HepG2 (cell line): ENCODE measurements at regions not wholly inside any gene's neighbourhood (a gene's known extent, or its start where the extent isn't known, plus 50 kb on each side); places are given as distances from the start of the nearest gene placed in this dataset.

Experiments used
- ATAC-seq: fragments of 200-7000 bp; cut with Tn5 transposase; 3 replicates; pipeline ENCODE4 v1.9.1; 2020; ENCODE audit warnings: mild to moderate bottlenecking, moderate library complexity
- BruUV-seq: library from RNA; stranded (reverse); fragments of 400-500 nt; replicated peaks from 2 replicates; lab custom pipeline; 2021; lab: Mats Ljungman, UMichigan
- CTCF ChIA-PET: fragments of 300-600 bp; formaldehyde crosslinking; extraction: SDS; loops from one replicate; lab custom pipeline; 2021; ENCODE audit warnings: low total read pairs, inconsistent platforms, low intra/inter-chr PET ratio; lab: Yijun Ruan, JAX
- POLR2A ChIA-PET: fragments of 350-600 bp; sonication (Branson Sonifier 250); formaldehyde crosslinking; loops from one replicate; lab custom pipeline; 2020; ENCODE audit warnings: antibody characterized with exemption, inconsistent platforms; lab: Yijun Ruan, JAX
- DNase-seq: peaks from one replicate; pipeline ENCODE4 v3.0.0-alpha.2; 2015; ENCODE audit warnings: low spot score
- FAIRE-seq: peaks from 3 replicates; lab custom pipeline; 2011; peaks lifted over from hg19 to GRCh38; lab: Jason Lieb, UNC
- H2AFZ ChIP-seq: one replicate; pipeline ENCODE4 v1.6.1; 2011; ENCODE audit warnings: low read length, inconsistent platforms
- H3K27ac ChIP-seq: fragments of 300-600 bp; 3 replicates; pipeline ENCODE4 v1.8.0; 2011; ENCODE audit warnings: mixed run types, mild to moderate bottlenecking, mixed read lengths, low read length, inconsistent platforms; ENCODE audit not compliant: insufficient read depth; ENCODE audit errors: extremely low read length
- H3K27me3 ChIP-seq, 2 experiments: fragments of 200-600 bp in 1 of 2; 2 replicates in 1 of 2; 3 replicates in 1 of 2; pipeline versions ENCODE4 v1.6.0 to v1.8.0; 2011; ENCODE audit warnings: low read length in 2 of 2, mild to moderate bottlenecking in 2 of 2, moderate library complexity in 2 of 2, inconsistent platforms in 1 of 2; ENCODE audit not compliant: insufficient read depth in 2 of 2, control insufficient read depth in 1 of 2
- H3K36me3 ChIP-seq, 2 experiments: fragments of 200-600 bp in 1 of 2; replicated peaks in 1 of 2; 2 replicates in 1 of 2; 3 replicates in 1 of 2; pipeline versions ENCODE4 v1.5.1 to v1.8.0; 2011; ENCODE audit warnings: low read length in 2 of 2, inconsistent platforms in 1 of 2; ENCODE audit not compliant: insufficient read depth in 2 of 2, control insufficient read depth in 1 of 2
- H3K4me1 ChIP-seq: 2 replicates; pipeline ENCODE4 v1.5.1; 2012; ENCODE audit warnings: low read length, inconsistent platforms; ENCODE audit not compliant: insufficient read depth
- H3K4me2 ChIP-seq: 2 replicates; pipeline ENCODE4 v1.6.0; 2011; ENCODE audit warnings: low read depth, low read length, inconsistent platforms
- H3K4me3 ChIP-seq, 3 experiments: fragments of 200-600 bp in 1 of 3; sonication (generic), shearing (Covaris generic) in 1 of 3; replicated peaks in 1 of 3; 2 replicates each; pipeline ENCODE4 v1.5.1; 2011 to 2016; ENCODE audit warnings: low read length in 3 of 3, inconsistent platforms in 2 of 3, low read depth in 2 of 3, mild to moderate bottlenecking in 2 of 3, control low read depth in 1 of 3, mixed read lengths in 1 of 3; ENCODE audit not compliant: insufficient read depth in 1 of 3
- H3K79me2 ChIP-seq: one replicate; pipeline ENCODE4 v1.6.1; 2011; ENCODE audit warnings: low read length, inconsistent platforms; ENCODE audit not compliant: insufficient read depth
- H3K9ac ChIP-seq: 2 replicates; pipeline ENCODE4 v1.6.0; 2011; ENCODE audit warnings: mild to moderate bottlenecking, low read depth, low read length, inconsistent platforms; ENCODE audit not compliant: insufficient read depth
- H3K9me3 ChIP-seq: 2 replicates; pipeline ENCODE4 v1.5.1; 2012; ENCODE audit warnings: mild to moderate bottlenecking, low read length
- H4K20me1 ChIP-seq: 2 replicates; pipeline ENCODE4 v1.6.0; 2011; ENCODE audit warnings: inconsistent platforms, mild to moderate bottlenecking, low read length, moderate library complexity; ENCODE audit not compliant: insufficient read depth
- DMAP1 ChIP-seq: IDR thresholded peaks from 2 replicates; pipeline ENCODE4 v1.6.1; 2016
- FOSL2 ChIP-seq: sonication (generic); formaldehyde crosslinking; IDR thresholded peaks from 2 replicates; pipeline ENCODE4 v1.4.0; 2020; ENCODE audit warnings: missing genetic modification reagents
- HNRNPL ChIP-seq: fragments of 200-400 bp; formaldehyde crosslinking; IDR thresholded peaks from 2 replicates; pipeline ENCODE4 v1.6.1; 2017; ENCODE audit warnings: mild to moderate bottlenecking, low read depth, low read length
- IRX3 ChIP-seq: sonication (generic); formaldehyde crosslinking; IDR thresholded peaks from 2 replicates; pipeline ENCODE4 v1.8.1; 2023; ENCODE audit warnings: mild to moderate bottlenecking, low read depth, missing genetic modification reagents, borderline replicate concordance
- MAFF ChIP-seq: IDR thresholded peaks from 2 replicates; pipeline ENCODE4 v1.6.1; 2011; ENCODE audit warnings: low read depth, low read length, improper control_type of control experiment
- MYNN ChIP-seq: sonication (generic); formaldehyde crosslinking; IDR thresholded peaks from 2 replicates; pipeline ENCODE4 v1.4.0; 2020; ENCODE audit warnings: mild to moderate bottlenecking, low read depth, missing genetic modification reagents
- POLR2A ChIP-seq, 2 experiments: IDR thresholded peaks; 2 replicates each; pipeline ENCODE4 v1.6.1; 2011; ENCODE audit warnings: low read depth in 2 of 2, low read length in 2 of 2, mild to moderate bottlenecking in 1 of 2, moderate library complexity in 1 of 2; ENCODE audit not compliant: insufficient read depth in 1 of 2
- RFXAP ChIP-seq: sonication (generic); formaldehyde crosslinking; IDR thresholded peaks from 2 replicates; pipeline ENCODE4 v1.4.0; 2020; ENCODE audit warnings: missing genetic modification reagents, borderline replicate concordance
- SMAD3 ChIP-seq: sonication (generic); formaldehyde crosslinking; IDR thresholded peaks from 2 replicates; pipeline ENCODE4 v1.4.0; 2020; ENCODE audit warnings: missing genetic modification reagents
- ZNF274 ChIP-seq: sonication (generic); formaldehyde crosslinking; IDR thresholded peaks from 2 replicates; pipeline ENCODE4 v1.5.1; 2020; ENCODE audit warnings: mild to moderate bottlenecking, missing genetic modification reagents
- ZNF296 ChIP-seq: sonication (generic); formaldehyde crosslinking; conservative IDR thresholded peaks from 2 replicates; pipeline ENCODE4 v1.5.0; 2020; ENCODE audit warnings: mild to moderate bottlenecking, missing genetic modification reagents
- ZNF30 ChIP-seq: sonication (generic); formaldehyde crosslinking; IDR thresholded peaks from 2 replicates; pipeline ENCODE4 v1.5.0; 2020; ENCODE audit warnings: mild to moderate bottlenecking, missing genetic modification reagents
- ZNF670 ChIP-seq: sonication (generic); formaldehyde crosslinking; IDR thresholded peaks from 2 replicates; pipeline ENCODE4 v1.8.0; 2022; ENCODE audit warnings: mild to moderate bottlenecking, missing genetic modification reagents, borderline replicate concordance
- ZNF766 ChIP-seq: sonication (generic); formaldehyde crosslinking; IDR thresholded peaks from 2 replicates; pipeline ENCODE4 v1.5.0; 2020; ENCODE audit warnings: missing genetic modification reagents, borderline replicate concordance
- WGBS: methylation state at CpG from one replicate; pipeline ENCODE4 v1.1.6; 2017; ENCODE audit warnings: low lambda C conversion rate; 5-methylcytosine and 5-hydroxymethylcytosine counted together
- in situ Hi-C: cut with HindIII; loops from 2 replicates; pipeline ENCODE4 v1.10.0; 2017; ENCODE audit warnings: low pct_unique_long_range_greater_than_20kb; ENCODE audit not compliant: extremely low pct_ligation_motif_present
- intact Hi-C: fragments of 100-400 bp; cut with micrococcal nuclease; formaldehyde crosslinking; loops from one replicate; pipeline ENCODE4 v1.10.0; 2022; ENCODE audit not compliant: unreplicated experiment

DNA sequence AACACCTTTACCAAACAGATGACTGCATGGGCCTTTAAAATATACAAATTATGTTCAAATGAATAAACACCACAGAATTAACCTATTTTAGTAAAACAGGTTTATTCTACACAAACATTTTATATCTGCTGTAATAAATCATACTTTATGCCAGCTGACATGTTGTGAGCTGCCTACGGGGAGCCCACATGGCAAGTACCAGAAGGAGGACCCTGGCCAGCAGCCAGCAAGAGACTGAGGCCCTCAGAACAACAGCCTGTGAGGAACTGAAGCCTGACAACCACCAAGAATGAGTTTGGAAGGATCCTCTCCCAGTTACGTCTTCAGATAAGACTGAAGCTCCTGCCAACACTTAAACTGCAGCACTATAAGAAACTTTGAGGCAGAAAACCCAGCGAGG is 377.0 kb downstream of the PDGFC start:
- Histone ChIP-seq H3K4me1 (no peaks in the 10 kb centered on the region), H3K36me3 (no peaks in the 10 kb centered on the region), H4K20me1 (no peaks in the 10 kb centered on the region), H3K79me2 (no peaks in the 10 kb centered on the region), H3K4me2 (no peak overlapping the region), H3K27ac (no peak overlapping the region), H3K9me3 (no peaks in the 10 kb centered on the region), H3K4me3 (no peak overlapping the region), H3K9ac (no peak overlapping the region), H2AFZ (no peak overlapping the region), H3K27me3 (no peaks in the 10 kb centered on the region)
- WGBS: 8% methylated on average over 3 of the region's 3 CpGs
- intact Hi-C loops: no loop called here
- ChIA-PET CTCF (no interaction called here), POLR2A (no interaction called here)
- no TSS peak for BruUV-seq
- FAIRE-seq (no peak), ATAC-seq (no peak), DNase-seq (no peak)
- in situ Hi-C loops: no loop called here
- TF ChIP-seq DMAP1 (CRISPR knock-in tag): no peak
- TF ChIP-seq POLR2A (IDR thresholded peaks at IDR 0.05; ENCODE audit: insufficient read depth in 1 of 2, low read depth in 2 of 2, low read length in 2 of 2): no peak
- TF ChIP-seq ZNF296: no peak
- TF ChIP-seq HNRNPL: no peak
- no peak for TF ChIP-seq SMAD3

DNA sequence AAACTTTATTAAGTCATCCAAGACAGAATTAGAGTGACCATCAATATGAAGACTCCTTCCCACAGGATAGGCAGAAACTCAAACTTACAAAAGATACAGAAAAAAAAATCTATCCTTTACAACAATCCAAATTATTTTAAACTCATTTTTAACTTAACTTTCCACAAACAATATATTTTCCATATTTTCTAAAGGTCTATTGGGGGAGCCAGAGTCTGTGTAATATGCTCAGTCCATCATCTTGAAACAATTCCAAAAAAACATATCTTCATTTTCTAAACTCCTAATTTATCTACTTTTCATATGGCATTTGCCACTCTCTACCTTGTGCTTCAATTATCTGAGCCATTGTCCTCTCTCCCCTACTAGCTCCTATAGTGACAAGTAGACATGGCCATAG is 378.1 kb downstream of the PDGFC start:
- no peak for ATAC-seq
- Histone ChIP-seq H4K20me1 (no peaks in the 10 kb centered on the region), H3K27ac (no peak overlapping the region), H3K36me3 (no peaks in the 10 kb centered on the region), H3K4me3 (no peak overlapping the region), H3K9me3 (no peaks in the 10 kb centered on the region), H2AFZ (no peak overlapping the region), H3K9ac (no peak overlapping the region), H3K4me1 (no peaks in the 10 kb centered on the region), H3K27me3 (no peaks in the 10 kb centered on the region), H3K4me2 (no peak overlapping the region), H3K79me2 (no peaks in the 10 kb centered on the region)
- no peak for DNase-seq
- no TSS peak for BruUV-seq
- TF ChIP-seq FOSL2 (no peak), RFXAP (no peak), IRX3 (CRISPR knock-in tag) (no peak), ZNF274 (CRISPR knock-in tag) (no peak), MYNN (CRISPR knock-in tag) (no peak), ZNF30 (CRISPR knock-in tag) (no peak), ZNF766 (CRISPR knock-in tag) (no peak), ZNF670 (CRISPR knock-in tag) (no peak), MAFF (no peak)
- ChIA-PET POLR2A (no interaction called here), CTCF (no interaction called here)
- intact Hi-C loops: loop anchor here (2.0 kb wide), 1 partner anchor 451 kb away; no protein-coding TSS in a partner anchor
- in situ Hi-C loops: no loop called here
- FAIRE-seq: no peak
